AG09309 (cell line): ENCODE measurements at regions not wholly inside any gene's neighbourhood (a gene's known extent, or its start where the extent isn't known, plus 50 kb on each side); places are given as distances from the start of the nearest gene placed in this dataset.
A peak's percentile ranks its signal among the peaks of the same experiment; 100 is the strongest.

Experiments
- DNase-seq: peaks from one replicate; pipeline ENCODE4 v3.0.0-alpha.2; 2010; ENCODE audit warnings: low read depth
- H3K4me3 ChIP-seq: 2 replicates; pipeline ENCODE4 v1.5.1; 2011; ENCODE audit warnings: mild to moderate bottlenecking, low read depth, low read length, moderate library complexity; ENCODE audit not compliant: control insufficient read depth
- CTCF ChIP-seq: IDR thresholded peaks from 2 replicates; pipeline ENCODE4 v1.5.1; 2011; ENCODE audit warnings: mild to moderate bottlenecking, low read depth, low read length, inconsistent platforms; ENCODE audit not compliant: insufficient read depth, control insufficient read depth; ENCODE audit errors: missing control alignments

GRCh38 chr14:87050421-87050820 is 942.6 kb downstream of the GALC start:
- no peak for TF ChIP-seq CTCF
- no peak for DNase-seq
- no peak overlapping the region for H3K4me3 ChIP-seq

GRCh38 chr14:87049950-87050349 is 943.0 kb downstream of the GALC start:
- DNase-seq, result peak; percentile 8
- H3K4me3 ChIP-seq, result no peak overlapping the region
- TF ChIP-seq CTCF, result peak; percentile 63

GRCh38 chr14:87046960-87047359 is 946.0 kb downstream of the GALC start:
- H3K4me3 ChIP-seq, result no peak overlapping the region
- no peak for TF ChIP-seq CTCF
- DNase-seq, result no peak

- DNase-seq, result no peak
- no peak overlapping the region for H3K4me3 ChIP-seq
- no peak for TF ChIP-seq CTCF
These were observed 947.0 kb downstream of the GALC start for GRCh38 chr14:87045956-87046355.

- no peak for DNase-seq
- no peak for TF ChIP-seq CTCF
- H3K4me3 ChIP-seq, result no peak overlapping the region
These were observed 947.7 kb downstream of the GALC start for GRCh38 chr14:87045246-87045645.

- H3K4me3 ChIP-seq, result no peak overlapping the region
- DNase-seq, result no peak
These were observed 948.2 kb downstream of the GALC start for GRCh38 chr14:87044807-87045206.

More at GRCh38 chr14:87044807-87045206, 948.2 kb downstream of the GALC start:
- TF ChIP-seq CTCF, result no peak
